Neural progenitor cell (in vitro differentiated cells): ENCODE measurements at regions not wholly inside any gene's neighbourhood (a gene's known extent, or its start where the extent isn't known, plus 50 kb on each side); places are given as distances from the start of the nearest gene placed in this dataset.

Source experiments
- EZH2 ChIP-seq: fragments of 200-600 bp; sonication (generic); IDR thresholded peaks from 2 replicates; pipeline ENCODE4 v1.6.1; 2017; ENCODE audit warnings: antibody characterized with exemption, mild to moderate bottlenecking, moderate library complexity
- TF ChIP-seq, protein P1 (sequence below): fragments of 200-600 bp; sonication (generic); IDR thresholded peaks from 2 replicates; pipeline ENCODE4 v1.5.1; 2017; ENCODE audit warnings: antibody characterized with exemption, mild to moderate bottlenecking

DNA sequence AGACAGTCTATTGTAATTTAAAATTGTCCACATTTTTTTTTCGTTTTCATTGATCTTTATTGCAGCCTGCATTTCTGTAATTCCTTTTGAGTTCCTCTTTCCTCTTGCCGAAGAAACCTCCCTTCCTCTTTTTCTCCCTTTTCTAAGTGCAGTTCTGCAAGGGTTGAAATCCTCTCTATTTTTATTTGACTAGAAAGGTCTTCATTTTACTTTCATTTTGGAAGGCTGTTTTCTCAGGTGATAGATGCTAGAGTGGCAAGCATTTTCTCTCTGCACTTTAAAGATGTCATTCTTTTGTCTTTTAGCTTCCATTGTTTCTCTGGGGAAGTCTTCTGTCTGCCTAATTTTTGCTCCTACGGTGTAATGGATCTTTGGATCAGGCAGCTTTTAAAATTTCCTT lies 248.5 kb downstream of the SMARCA2 start:
- TF ChIP-seq, protein P1, sequence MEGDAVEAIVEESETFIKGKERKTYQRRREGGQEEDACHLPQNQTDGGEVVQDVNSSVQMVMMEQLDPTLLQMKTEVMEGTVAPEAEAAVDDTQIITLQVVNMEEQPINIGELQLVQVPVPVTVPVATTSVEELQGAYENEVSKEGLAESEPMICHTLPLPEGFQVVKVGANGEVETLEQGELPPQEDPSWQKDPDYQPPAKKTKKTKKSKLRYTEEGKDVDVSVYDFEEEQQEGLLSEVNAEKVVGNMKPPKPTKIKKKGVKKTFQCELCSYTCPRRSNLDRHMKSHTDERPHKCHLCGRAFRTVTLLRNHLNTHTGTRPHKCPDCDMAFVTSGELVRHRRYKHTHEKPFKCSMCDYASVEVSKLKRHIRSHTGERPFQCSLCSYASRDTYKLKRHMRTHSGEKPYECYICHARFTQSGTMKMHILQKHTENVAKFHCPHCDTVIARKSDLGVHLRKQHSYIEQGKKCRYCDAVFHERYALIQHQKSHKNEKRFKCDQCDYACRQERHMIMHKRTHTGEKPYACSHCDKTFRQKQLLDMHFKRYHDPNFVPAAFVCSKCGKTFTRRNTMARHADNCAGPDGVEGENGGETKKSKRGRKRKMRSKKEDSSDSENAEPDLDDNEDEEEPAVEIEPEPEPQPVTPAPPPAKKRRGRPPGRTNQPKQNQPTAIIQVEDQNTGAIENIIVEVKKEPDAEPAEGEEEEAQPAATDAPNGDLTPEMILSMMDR, result no peak
- TF ChIP-seq EZH2, result no peak
